ENCODE measurements at regions not wholly inside any gene's neighbourhood (a gene's known extent, or its start where the extent isn't known, plus 50 kb on each side); places are given as distances from the start of the nearest gene placed in this dataset.

GRCh38 chr4:128728190-128728589, 81.3 kb upstream of the JADE1 start:
- ATAC-seq = no peak
- BruUV-seq (replicated peaks) = no TSS peak
- Histone ChIP-seq H3K4me1 (ENCODE audit: insufficient read depth, low read length) (peaks cover 16% of the 10 kb centered on the region), H3K36me3 (replicated peaks in 1 of 2; ENCODE audit: control insufficient read depth in 1 of 2, insufficient read depth in 2 of 2, low read length in 2 of 2) (no peaks in the 10 kb centered on the region), H3K4me3 (replicated peaks in 1 of 3; ENCODE audit: insufficient read depth in 1 of 3, low read depth in 2 of 3, low read length in 3 of 3) (no peak overlapping the region), H2AFZ (ENCODE audit: low read length) (no peak overlapping the region), H3K27me3 (ENCODE audit: control insufficient read depth in 1 of 2, insufficient read depth in 2 of 2, low read length in 2 of 2) (no peaks in the 10 kb centered on the region; a peak in 1 of 5 replicates), H3K9me3 (ENCODE audit: low read length) (no peaks in the 10 kb centered on the region), H3K9ac (ENCODE audit: insufficient read depth, low read depth, low read length) (no peak overlapping the region), H3K4me2 (ENCODE audit: low read depth, low read length) (no peak overlapping the region), H4K20me1 (ENCODE audit: insufficient read depth, low read length) (no peaks in the 10 kb centered on the region), H3K79me2 (ENCODE audit: insufficient read depth, low read length) (no peaks in the 10 kb centered on the region), H3K27ac (ENCODE audit: extremely low read length, insufficient read depth, low read length) (no peak overlapping the region)
- in situ Hi-C loops (cut with HindIII; ENCODE audit: extremely low pct_ligation_motif_present, low pct_unique_long_range_greater_than_20kb) (no loop called here), intact Hi-C loops (cut with micrococcal nuclease; ENCODE audit: unreplicated experiment) (no loop called here)
- no peak for FAIRE-seq
- TF ChIP-seq SMAD9 (CRISPR knock-in tag; IDR thresholded peaks at IDR 0.05) = no peak
- no peak for TF ChIP-seq ZNF468 (CRISPR knock-in tag; IDR thresholded peaks at IDR 0.05)
- TF ChIP-seq ZNF329 (CRISPR knock-in tag; IDR thresholded peaks at IDR 0.05; ENCODE audit: low read depth) = no peak
- TF ChIP-seq FOXK2 (IDR thresholded peaks at IDR 0.05) = no peak
- TF ChIP-seq REXO4 (CRISPR knock-in tag; IDR thresholded peaks at IDR 0.05; ENCODE audit: borderline replicate concordance) = no peak
- no peak for TF ChIP-seq ZNF609 (CRISPR knock-in tag; IDR thresholded peaks at IDR 0.05; ENCODE audit: borderline replicate concordance)
- TF ChIP-seq BATF2 (CRISPR knock-in tag; IDR thresholded peaks at IDR 0.05) = no peak
- TF ChIP-seq HMG20A (CRISPR knock-in tag; IDR thresholded peaks at IDR 0.05; ENCODE audit: borderline replicate concordance) = no peak
- TF ChIP-seq ZNF576 (CRISPR knock-in tag; IDR thresholded peaks at IDR 0.05) = no peak
- no peak for TF ChIP-seq DR1 (CRISPR knock-in tag; IDR thresholded peaks at IDR 0.05)
- TF ChIP-seq KAT2B (IDR thresholded peaks at IDR 0.05; ENCODE audit: borderline replicate concordance, low read depth, low read length) = no peak
- no peak for DNase-seq (ENCODE audit: low spot score)
- 50% methylated on average over 2 of the region's 2 CpGs for WGBS (ENCODE audit: low lambda C conversion rate)
- ChIA-PET CTCF (ENCODE audit: low intra/inter-chr PET ratio, low total read pairs) (no interaction called here), POLR2A (no interaction called here)

Data from HepG2 (cell line).